ENCODE measurements at regions not wholly inside any gene's neighbourhood (a gene's known extent, or its start where the extent isn't known, plus 50 kb on each side); places are given as distances from the start of the nearest gene placed in this dataset.
A peak's percentile ranks its signal among the peaks of the same experiment; 100 is the strongest.
"Not testable (repeated sequence)": the region's sequence is repeated elsewhere in the genome, so short reads cannot be mapped to it uniquely, and the experiment has no call there.

- no peak for DNase-seq (ENCODE audit: low spot score)
Observed at GRCh38 chr1:200317236-200317635, 92.6 kb downstream of the ZNF281 start.

- no peak for DNase-seq (ENCODE audit: low spot score)
Observed at GRCh38 chr1:200316148-200316803, 93.6 kb downstream of the ZNF281 start.

GRCh38 chr1:200314085-200314750, 95.6 kb downstream of the ZNF281 start:
- DNase-seq (ENCODE audit: low spot score), result no peak

- no peak for DNase-seq (ENCODE audit: low spot score)
Observed at GRCh38 chr1:200311256-200311655, 98.6 kb downstream of the ZNF281 start.

GRCh38 chr1:200310824-200311223, 99.0 kb downstream of the ZNF281 start:
- no peak for DNase-seq (ENCODE audit: low spot score)

GRCh38 chr1:200307755-200308066, 102.1 kb downstream of the ZNF281 start:
- no peak for DNase-seq (ENCODE audit: low spot score)

GRCh38 chr1:200306944-200307754, 102.7 kb downstream of the ZNF281 start:
- DNase-seq (ENCODE audit: low spot score), result peak; percentile 61

GRCh38 chr1:200305806-200306205, 104.0 kb downstream of the ZNF281 start:
- no peak for DNase-seq (ENCODE audit: low spot score)

GRCh38 chr1:200304171-200304570, 105.7 kb downstream of the ZNF281 start:
- no peak for DNase-seq (ENCODE audit: low spot score)

GRCh38 chr1:200302921-200303290, 106.9 kb downstream of the ZNF281 start:
- no peak for DNase-seq (ENCODE audit: low spot score)

GRCh38 chr1:200302192-200302920, 107.5 kb downstream of the ZNF281 start:
- peak; percentile 23 for DNase-seq (ENCODE audit: low spot score)

GRCh38 chr1:200301152-200301551, 108.7 kb downstream of the ZNF281 start:
- DNase-seq (ENCODE audit: low spot score), result no peak

GRCh38 chr1:200299571-200299970, 110.3 kb downstream of the ZNF281 start:
- DNase-seq (ENCODE audit: low spot score), result no peak

GRCh38 chr1:200298242-200298641, 111.6 kb downstream of the ZNF281 start:
- DNase-seq (ENCODE audit: low spot score), result no peak

- DNase-seq (ENCODE audit: low spot score), result no peak
Observed at GRCh38 chr1:200296091-200296661, 113.7 kb downstream of the ZNF281 start.

GRCh38 chr1:200294241-200294640, 115.6 kb downstream of the ZNF281 start:
- no peak for DNase-seq (ENCODE audit: low spot score)

- no peak for DNase-seq (ENCODE audit: low spot score)
Observed at GRCh38 chr1:200292699-200293098, 117.1 kb downstream of the ZNF281 start.

- no peak for DNase-seq (ENCODE audit: low spot score)
Observed at GRCh38 chr1:200291106-200291505, 118.7 kb downstream of the ZNF281 start.

GRCh38 chr1:200290010-200290685, 119.7 kb downstream of the ZNF281 start:
- no peak for DNase-seq (ENCODE audit: low spot score)

GRCh38 chr1:200288226-200288625, 121.6 kb downstream of the ZNF281 start:
- no peak for DNase-seq (ENCODE audit: low spot score)

GRCh38 chr1:200284236-200284635, 125.6 kb downstream of the ZNF281 start:
- DNase-seq (ENCODE audit: low spot score), result not testable (repeated sequence)

Data from LoVo (cell line).